H1 (cell line): ENCODE measurements at regions not wholly inside any gene's neighbourhood (a gene's known extent, or its start where the extent isn't known, plus 50 kb on each side); places are given as distances from the start of the nearest gene placed in this dataset.

Experiments
- BACH1 ChIP-seq: IDR thresholded peaks from 2 replicates; pipeline ENCODE4 v1.6.1; 2012; ENCODE audit warnings: low read length, improper control_type of control experiment
- CBX8 ChIP-seq: fragments of 300-800, 300-1000 bp; sonication (generic); IDR thresholded peaks from 2 replicates; pipeline ENCODE4 v1.7.1; 2016; ENCODE audit warnings: low read depth, low read length, borderline replicate concordance
- CHD1 ChIP-seq: IDR thresholded peaks from 2 replicates; pipeline ENCODE4 v1.6.1; 2012; ENCODE audit warnings: low read depth, low read length, improper control_type of control experiment
- EZH2 ChIP-seq: fragments of 200-600 bp; sonication (generic); IDR thresholded peaks from 2 replicates; pipeline ENCODE4 v1.7.1; 2012; ENCODE audit warnings: low read depth, mild to moderate bottlenecking, moderate library complexity, low read length, inconsistent platforms; ENCODE audit not compliant: severe bottlenecking
- GTF2F1 ChIP-seq: IDR thresholded peaks from 2 replicates; pipeline ENCODE4 v1.6.1; 2012; ENCODE audit warnings: low read depth, low read length, improper control_type of control experiment, borderline replicate concordance
- HDAC2 ChIP-seq, 2 experiments: fragments of 300-600 bp in 1 of 2; sonication (generic) in 1 of 2; IDR thresholded peaks; 2 replicates each; pipeline ENCODE4 v1.6.1; 2011 to 2012; ENCODE audit warnings: low read depth in 2 of 2, low read length in 2 of 2, mild to moderate bottlenecking in 2 of 2, moderate library complexity in 2 of 2, borderline replicate concordance in 1 of 2, inconsistent platforms in 1 of 2
- KDM5A ChIP-seq: fragments of 200-600 bp; IDR thresholded peaks from 2 replicates; pipeline ENCODE4 v1.7.1; 2012; ENCODE audit warnings: mild to moderate bottlenecking, low read length, inconsistent platforms, mixed read lengths
- MAFK ChIP-seq: IDR thresholded peaks from 2 replicates; pipeline ENCODE4 v1.6.1; 2012; ENCODE audit warnings: low read depth, mild to moderate bottlenecking, improper control_type of control experiment, low read length
- RAD21 ChIP-seq, 2 experiments: IDR thresholded peaks in 1 of 2; conservative IDR thresholded peaks in 1 of 2; 2 replicates each; pipeline ENCODE4 v1.6.1; 2011; ENCODE audit warnings: low read depth in 2 of 2, low read length in 2 of 2, improper control_type of control experiment in 1 of 2, inconsistent platforms in 1 of 2, mild to moderate bottlenecking in 1 of 2, moderate library complexity in 1 of 2
- SIRT6 ChIP-seq: IDR thresholded peaks from one replicate; pipeline ENCODE4 v1.7.1; 2012; ENCODE audit warnings: low read length, inconsistent platforms
- SUZ12 ChIP-seq: fragments of 200-600 bp; sonication (generic); IDR thresholded peaks from 2 replicates; pipeline ENCODE4 v1.6.1; 2012; ENCODE audit warnings: mild to moderate bottlenecking, inconsistent platforms, low read length, moderate library complexity, mixed read lengths
- TF ChIP-seq, protein P1 (sequence below): fragments of 300-600 bp; sonication (generic); IDR thresholded peaks from 2 replicates; pipeline ENCODE4 v1.7.1; 2012; ENCODE audit warnings: low read length, moderate library complexity, mild to moderate bottlenecking, inconsistent platforms; ENCODE audit not compliant: insufficient replicate concordance

DNA sequence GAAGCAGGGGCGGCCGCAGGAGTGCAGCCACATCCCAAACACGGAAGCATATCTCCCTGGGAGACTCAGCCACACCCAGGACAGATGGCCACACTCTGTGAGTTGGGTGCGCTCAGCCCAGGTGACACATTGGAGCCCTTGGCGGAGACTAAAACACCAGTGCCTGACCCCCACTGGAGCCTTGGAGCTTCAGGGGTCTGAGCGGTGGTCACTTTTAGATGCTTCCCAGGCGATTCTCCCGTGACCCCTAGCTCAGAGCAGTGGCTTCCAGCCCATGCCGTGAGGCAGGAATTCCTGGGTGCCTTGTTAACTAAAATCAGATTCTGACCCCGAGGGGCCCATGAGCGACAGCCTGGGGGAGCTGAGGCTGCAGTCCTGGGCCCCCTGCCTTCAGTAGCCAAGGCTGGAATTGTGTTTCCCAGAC is 54.5 kb downstream of the PLXNA1 start (continued):
- TF ChIP-seq, protein P1, sequence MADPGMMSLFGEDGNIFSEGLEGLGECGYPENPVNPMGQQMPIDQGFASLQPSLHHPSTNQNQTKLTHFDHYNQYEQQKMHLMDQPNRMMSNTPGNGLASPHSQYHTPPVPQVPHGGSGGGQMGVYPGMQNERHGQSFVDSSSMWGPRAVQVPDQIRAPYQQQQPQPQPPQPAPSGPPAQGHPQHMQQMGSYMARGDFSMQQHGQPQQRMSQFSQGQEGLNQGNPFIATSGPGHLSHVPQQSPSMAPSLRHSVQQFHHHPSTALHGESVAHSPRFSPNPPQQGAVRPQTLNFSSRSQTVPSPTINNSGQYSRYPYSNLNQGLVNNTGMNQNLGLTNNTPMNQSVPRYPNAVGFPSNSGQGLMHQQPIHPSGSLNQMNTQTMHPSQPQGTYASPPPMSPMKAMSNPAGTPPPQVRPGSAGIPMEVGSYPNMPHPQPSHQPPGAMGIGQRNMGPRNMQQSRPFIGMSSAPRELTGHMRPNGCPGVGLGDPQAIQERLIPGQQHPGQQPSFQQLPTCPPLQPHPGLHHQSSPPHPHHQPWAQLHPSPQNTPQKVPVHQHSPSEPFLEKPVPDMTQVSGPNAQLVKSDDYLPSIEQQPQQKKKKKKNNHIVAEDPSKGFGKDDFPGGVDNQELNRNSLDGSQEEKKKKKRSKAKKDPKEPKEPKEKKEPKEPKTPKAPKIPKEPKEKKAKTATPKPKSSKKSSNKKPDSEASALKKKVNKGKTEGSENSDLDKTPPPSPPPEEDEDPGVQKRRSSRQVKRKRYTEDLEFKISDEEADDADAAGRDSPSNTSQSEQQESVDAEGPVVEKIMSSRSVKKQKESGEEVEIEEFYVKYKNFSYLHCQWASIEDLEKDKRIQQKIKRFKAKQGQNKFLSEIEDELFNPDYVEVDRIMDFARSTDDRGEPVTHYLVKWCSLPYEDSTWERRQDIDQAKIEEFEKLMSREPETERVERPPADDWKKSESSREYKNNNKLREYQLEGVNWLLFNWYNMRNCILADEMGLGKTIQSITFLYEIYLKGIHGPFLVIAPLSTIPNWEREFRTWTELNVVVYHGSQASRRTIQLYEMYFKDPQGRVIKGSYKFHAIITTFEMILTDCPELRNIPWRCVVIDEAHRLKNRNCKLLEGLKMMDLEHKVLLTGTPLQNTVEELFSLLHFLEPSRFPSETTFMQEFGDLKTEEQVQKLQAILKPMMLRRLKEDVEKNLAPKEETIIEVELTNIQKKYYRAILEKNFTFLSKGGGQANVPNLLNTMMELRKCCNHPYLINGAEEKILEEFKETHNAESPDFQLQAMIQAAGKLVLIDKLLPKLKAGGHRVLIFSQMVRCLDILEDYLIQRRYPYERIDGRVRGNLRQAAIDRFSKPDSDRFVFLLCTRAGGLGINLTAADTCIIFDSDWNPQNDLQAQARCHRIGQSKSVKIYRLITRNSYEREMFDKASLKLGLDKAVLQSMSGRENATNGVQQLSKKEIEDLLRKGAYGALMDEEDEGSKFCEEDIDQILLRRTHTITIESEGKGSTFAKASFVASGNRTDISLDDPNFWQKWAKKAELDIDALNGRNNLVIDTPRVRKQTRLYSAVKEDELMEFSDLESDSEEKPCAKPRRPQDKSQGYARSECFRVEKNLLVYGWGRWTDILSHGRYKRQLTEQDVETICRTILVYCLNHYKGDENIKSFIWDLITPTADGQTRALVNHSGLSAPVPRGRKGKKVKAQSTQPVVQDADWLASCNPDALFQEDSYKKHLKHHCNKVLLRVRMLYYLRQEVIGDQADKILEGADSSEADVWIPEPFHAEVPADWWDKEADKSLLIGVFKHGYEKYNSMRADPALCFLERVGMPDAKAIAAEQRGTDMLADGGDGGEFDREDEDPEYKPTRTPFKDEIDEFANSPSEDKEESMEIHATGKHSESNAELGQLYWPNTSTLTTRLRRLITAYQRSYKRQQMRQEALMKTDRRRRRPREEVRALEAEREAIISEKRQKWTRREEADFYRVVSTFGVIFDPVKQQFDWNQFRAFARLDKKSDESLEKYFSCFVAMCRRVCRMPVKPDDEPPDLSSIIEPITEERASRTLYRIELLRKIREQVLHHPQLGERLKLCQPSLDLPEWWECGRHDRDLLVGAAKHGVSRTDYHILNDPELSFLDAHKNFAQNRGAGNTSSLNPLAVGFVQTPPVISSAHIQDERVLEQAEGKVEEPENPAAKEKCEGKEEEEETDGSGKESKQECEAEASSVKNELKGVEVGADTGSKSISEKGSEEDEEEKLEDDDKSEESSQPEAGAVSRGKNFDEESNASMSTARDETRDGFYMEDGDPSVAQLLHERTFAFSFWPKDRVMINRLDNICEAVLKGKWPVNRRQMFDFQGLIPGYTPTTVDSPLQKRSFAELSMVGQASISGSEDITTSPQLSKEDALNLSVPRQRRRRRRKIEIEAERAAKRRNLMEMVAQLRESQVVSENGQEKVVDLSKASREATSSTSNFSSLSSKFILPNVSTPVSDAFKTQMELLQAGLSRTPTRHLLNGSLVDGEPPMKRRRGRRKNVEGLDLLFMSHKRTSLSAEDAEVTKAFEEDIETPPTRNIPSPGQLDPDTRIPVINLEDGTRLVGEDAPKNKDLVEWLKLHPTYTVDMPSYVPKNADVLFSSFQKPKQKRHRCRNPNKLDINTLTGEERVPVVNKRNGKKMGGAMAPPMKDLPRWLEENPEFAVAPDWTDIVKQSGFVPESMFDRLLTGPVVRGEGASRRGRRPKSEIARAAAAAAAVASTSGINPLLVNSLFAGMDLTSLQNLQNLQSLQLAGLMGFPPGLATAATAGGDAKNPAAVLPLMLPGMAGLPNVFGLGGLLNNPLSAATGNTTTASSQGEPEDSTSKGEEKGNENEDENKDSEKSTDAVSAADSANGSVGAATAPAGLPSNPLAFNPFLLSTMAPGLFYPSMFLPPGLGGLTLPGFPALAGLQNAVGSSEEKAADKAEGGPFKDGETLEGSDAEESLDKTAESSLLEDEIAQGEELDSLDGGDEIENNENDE: no peak
- TF ChIP-seq CBX8: no peak
- no peak for TF ChIP-seq MAFK
- TF ChIP-seq CHD1: no peak
- no peak for TF ChIP-seq EZH2
- no peak for TF ChIP-seq HDAC2 (IDR thresholded peaks at IDR 0.05; ENCODE audit: borderline replicate concordance in 1 of 2, low read depth in 2 of 2, low read length in 2 of 2)
- no peak for TF ChIP-seq SUZ12
- TF ChIP-seq SIRT6: no peak
- no peak for TF ChIP-seq RAD21 (IDR thresholded peaks at IDR 0.05 in 1 of 2, conservative IDR thresholded peaks at IDR 0.05 in 1 of 2; ENCODE audit: low read depth in 2 of 2, low read length in 2 of 2)
- no peak for TF ChIP-seq BACH1
- TF ChIP-seq KDM5A: no peak
- no peak for TF ChIP-seq GTF2F1
